Upper lobe of left lung (tissue), 4 donors: ENCODE measurements at regions not wholly inside any gene's neighbourhood (a gene's known extent, or its start where the extent isn't known, plus 50 kb on each side); places are given as distances from the start of the nearest gene placed in this dataset.

Experiments used
- CTCF ChIP-seq, 6 experiments: fragments of 450-650 bp in 4 of 6; fragments of 200-600 bp in 2 of 6; sonication (generic) in 2 of 6; IDR thresholded peaks; one replicate each; pipeline ENCODE4 v1.5.1; 2016 to 2019; ENCODE audit warnings: antibody characterized with exemption in 6 of 6
- EP300 ChIP-seq, 4 donors: sonication (generic); formaldehyde crosslinking; IDR thresholded peaks; one replicate each; pipeline ENCODE4 v1.5.1; 2017; ENCODE audit warnings: antibody characterized with exemption in 4 of 4, control low read depth in 2 of 4
- POLR2AphosphoS5 ChIP-seq, 2 donors: sonication (generic); formaldehyde crosslinking; IDR thresholded peaks; one replicate each; pipeline ENCODE4 v1.5.1; 2017; ENCODE audit warnings: antibody characterized with exemption in 2 of 2

- TF ChIP-seq POLR2AphosphoS5 (IDR thresholded peaks at IDR 0.05) (no peak), EP300 (IDR thresholded peaks at IDR 0.05) (no peak), CTCF (IDR thresholded peaks at IDR 0.05) (no peak)
These were observed 829.1 kb upstream of the AGA start for GRCh38 chr4:178271386-178271785.
